Muscle of arm (tissue), 1 donor: ENCODE measurements at regions not wholly inside any gene's neighbourhood (a gene's known extent, or its start where the extent isn't known, plus 50 kb on each side); places are given as distances from the start of the nearest gene placed in this dataset.

Experiments used
- DNase-seq: peaks from one replicate; pipeline ENCODE4 v3.0.0-alpha.2; 2013

- peak; percentile 87 for DNase-seq
These were observed 151.3 kb downstream of the GAS1 start for GRCh38 chr9:86795823-86796553.

DNA sequence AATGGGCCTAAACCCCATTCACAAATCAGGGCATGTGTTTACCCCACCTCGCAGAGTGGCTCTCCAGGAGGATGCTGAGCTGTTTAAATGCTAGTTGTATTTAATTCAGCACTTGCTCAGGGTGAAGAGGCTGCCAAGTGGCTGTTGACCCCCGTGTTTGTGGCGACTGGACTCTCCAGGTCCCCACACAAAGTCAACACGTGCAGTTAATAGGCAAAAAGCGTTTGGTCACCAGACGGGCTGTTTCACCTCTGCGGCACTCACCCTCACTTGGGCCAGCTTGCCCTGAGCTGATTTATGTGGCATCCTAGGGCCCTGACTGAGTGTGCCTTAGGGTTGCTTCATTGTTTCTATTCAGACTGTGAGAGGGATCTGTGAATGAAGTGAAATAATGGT is 152.3 kb downstream of the GAS1 start:
- no peak for DNase-seq

GRCh38 chr9:86794391-86795046 is 152.8 kb downstream of the GAS1 start:
- DNase-seq: peak; percentile 89

- DNase-seq: no peak
These were observed 155.2 kb downstream of the GAS1 start for GRCh38 chr9:86792136-86792535.

DNA sequence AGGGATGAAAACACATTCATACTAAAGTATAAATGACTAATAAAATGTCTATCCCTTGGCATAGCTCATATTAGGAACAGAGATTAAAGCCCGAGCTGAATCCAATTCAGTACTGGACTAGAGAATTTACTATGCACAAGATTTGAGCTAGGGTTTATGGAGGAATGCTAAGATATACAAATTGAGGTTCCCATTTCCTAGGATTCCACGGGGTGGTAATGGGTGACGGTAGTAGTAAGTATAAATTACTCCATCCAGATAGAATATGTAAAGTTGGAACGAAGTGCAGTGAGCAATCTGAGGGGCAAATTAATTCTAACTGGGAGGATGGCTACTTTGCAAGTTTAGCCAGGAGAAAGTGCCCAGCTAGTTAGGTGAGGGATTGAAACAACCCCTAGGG is 156.5 kb downstream of the GAS1 start:
- no peak for DNase-seq

DNA sequence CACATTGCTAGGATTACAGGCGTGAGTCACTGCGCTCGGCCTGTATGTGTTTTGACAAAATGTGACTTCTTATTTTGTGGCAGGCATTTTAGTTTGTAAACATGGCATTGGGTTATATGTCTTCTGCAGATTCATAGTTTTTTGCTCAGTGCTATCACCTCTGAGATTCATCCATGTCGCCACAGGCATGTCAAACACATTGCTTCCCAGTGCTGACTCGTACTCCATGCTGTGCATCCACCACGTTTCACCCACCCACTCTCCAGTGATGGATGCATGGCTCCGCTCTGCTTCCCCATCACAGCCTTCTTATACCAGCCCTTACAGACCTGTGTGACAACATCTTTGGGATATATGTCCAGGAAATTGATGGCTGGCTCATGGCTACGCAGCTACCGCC is 158.8 kb downstream of the GAS1 start:
- no peak for DNase-seq

DNA sequence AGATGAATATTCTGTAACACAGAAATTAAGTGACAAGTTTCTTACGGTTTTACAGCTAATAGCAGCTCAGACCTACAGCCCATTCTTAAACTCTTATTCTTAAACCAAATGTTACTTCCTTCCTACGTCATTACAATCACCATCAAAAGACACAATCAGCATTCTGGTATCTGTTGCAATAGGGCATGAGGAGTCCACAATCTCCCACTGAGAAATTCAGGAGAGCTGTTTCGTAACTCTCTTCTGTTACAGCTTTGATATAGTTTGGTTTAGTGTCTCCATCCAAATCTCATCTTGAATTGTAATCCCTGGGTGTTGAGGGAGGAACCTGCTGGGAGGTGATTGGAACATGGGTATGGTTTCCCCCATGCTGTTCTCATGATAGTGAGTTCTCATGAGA is 163.4 kb downstream of the GAS1 start:
- no peak for DNase-seq

- DNase-seq: no peak
These were observed 164.5 kb downstream of the GAS1 start for GRCh38 chr9:86782831-86783230.

GRCh38 chr9:86778761-86779160 is 168.5 kb downstream of the GAS1 start:
- no peak for DNase-seq

DNA sequence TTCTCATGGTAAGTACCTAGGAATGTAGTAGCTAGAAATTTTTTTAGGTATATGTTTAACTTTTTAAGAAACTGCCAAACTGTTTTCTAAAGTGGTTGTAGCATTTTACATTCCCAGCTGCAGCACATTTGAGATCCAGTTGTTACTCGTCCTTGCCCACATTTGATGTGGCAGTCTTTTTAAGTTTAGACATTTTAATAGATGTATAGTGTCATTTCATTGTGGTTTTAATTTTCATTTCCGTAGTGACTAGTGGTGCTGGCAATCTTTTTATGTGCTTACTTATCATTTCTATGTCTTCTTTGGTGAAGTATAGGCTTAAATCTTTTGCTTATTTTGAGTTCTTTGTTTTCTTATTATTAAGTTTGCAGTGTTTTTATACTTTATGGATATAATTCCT is 171.6 kb downstream of the GAS1 start:
- no peak for DNase-seq

GRCh38 chr9:86774116-86774515 is 173.2 kb downstream of the GAS1 start:
- peak; percentile 31 for DNase-seq

DNA sequence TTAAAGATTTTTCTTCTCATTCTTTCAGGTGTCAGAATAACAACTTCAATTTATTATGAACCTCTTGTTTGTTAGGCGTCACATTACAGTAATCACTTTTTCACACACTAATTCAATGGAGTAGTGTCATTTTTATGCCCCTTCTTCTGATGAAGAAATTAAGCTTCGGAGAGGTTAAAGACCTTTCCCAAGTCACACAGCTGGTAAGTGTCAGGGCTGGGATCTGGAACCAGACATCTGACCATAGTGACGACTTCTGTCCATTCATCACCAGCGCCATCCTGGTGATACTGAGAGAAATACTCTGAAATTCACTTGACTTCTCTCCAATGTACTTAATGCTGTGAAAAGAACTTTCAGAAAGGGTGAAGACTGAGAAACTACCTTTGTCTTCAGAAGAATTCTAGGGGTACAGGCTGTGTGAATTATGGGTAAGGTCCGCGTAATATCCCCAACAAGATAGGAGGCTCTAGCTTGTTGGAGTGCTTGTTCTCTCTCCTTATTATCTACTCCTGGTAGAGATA is 173.8 kb downstream of the GAS1 start:
- peak; percentile 19 for DNase-seq

GRCh38 chr9:86772635-86772993 is 174.7 kb downstream of the GAS1 start:
- DNase-seq: peak; percentile 79

DNA sequence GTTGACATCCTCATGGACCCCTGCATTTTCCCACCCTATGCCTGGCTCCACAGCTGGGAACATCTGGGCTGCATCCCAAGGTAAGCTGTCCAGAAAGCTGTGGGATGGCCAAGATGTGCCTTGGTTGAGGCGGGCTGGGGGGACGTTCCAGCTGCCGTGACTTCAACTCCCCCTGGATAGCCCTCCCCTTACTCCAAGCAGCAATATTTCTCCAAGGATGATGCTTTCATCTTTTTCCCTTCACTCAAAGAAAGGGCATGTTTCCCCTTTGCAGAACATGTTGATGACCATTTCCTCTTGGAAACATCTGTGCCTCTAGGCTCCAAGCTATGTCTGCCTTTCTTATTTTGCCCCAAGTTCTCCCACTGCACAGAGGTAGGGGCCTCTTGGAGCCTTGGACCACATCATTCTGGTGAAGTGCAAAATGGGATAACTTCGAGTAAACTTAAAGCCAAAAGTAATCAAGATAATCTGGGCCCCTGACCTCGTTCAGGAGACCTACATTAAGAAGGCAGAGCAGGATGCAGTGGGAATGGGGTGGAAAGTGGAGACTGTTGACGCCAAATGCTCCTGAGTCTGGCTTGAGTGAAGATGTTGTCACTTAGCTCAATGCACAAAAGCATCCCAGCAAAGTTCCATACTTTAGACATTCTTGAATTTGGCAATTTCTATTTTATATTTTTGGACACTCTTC is 175.2 kb downstream of the GAS1 start:
- peak; percentile 82 for DNase-seq

DNA sequence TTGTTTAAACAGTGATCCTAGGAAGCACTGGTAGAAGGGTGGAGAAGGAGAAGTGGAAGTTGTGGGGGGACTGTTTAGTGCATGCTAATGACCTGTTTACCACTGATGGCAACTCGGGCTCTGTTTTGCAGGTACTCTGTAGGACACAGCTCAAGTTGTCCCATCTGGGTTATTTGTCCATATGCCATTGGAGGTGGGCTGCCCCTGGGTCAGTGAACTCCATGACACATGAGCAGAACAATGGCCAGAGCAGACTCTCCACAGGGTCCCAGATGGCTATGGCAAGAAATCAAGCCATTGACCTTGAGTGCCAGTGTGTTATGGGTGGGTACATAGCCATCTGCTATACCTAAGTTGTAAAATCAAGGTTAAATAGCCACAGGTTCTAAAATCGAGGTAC is 175.9 kb downstream of the GAS1 start:
- DNase-seq: no peak

- no peak for DNase-seq
These were observed 178.6 kb downstream of the GAS1 start for GRCh38 chr9:86768709-86769108.

DNA sequence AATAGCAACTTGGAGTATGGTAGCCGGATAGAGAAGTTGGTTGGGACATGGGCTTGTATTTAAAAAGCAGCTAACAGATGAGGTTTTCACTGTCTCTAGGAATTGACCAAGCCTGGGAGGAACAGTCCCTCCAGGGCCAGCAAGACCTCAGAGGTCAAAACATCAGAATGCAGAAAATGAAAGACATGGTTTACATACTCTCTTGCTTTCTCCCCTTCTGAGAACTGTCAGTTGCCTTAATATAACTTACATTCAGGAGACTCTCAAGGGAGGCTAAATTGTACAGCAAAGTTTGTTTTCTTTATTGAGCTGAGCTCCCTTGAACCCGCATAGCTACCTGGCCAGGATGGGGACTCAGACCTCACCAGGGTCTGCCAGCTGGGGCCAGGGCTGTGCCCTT is 179.3 kb downstream of the GAS1 start:
- DNase-seq: no peak

DNA sequence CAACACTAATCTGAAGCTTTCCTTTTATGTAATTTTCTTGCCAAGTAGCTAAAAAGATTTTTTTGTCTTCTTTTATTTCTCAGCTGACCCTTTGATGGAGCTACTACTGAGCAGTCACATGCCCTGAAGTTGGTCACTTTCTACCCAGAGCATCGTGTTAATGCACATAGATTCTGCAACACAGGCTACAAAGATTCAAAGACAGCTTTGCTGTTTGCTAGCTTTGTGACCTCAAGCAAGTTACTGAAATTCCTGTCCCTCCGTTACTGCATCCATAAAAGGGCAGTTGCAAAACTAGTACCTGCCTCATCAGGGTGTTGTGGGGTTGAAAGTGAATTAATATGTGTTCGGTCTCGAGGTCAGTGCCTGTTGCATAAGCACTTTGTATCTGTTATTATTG is 179.9 kb downstream of the GAS1 start:
- DNase-seq: no peak

- no peak for DNase-seq
These were observed 180.4 kb downstream of the GAS1 start for GRCh38 chr9:86766912-86767311.

DNA sequence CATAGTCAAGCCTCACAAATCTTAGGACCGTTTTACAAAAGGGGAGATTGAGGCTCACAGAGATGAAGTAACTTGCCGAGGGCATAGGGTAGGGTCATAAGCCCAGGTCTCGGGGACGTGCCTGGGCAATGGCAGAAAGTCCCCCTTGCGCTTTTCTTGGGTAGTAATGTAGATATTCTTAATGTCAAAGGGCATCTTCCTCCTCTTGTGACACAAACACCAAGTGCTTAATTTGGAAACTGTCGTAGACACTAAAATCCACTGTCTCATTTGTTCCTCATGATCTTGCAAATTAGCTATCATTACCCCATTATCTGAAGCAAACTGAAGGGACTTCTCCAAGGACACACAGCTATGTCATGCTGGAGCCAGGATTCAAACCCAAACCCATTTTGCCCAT is 180.8 kb downstream of the GAS1 start:
- DNase-seq: no peak

DNA sequence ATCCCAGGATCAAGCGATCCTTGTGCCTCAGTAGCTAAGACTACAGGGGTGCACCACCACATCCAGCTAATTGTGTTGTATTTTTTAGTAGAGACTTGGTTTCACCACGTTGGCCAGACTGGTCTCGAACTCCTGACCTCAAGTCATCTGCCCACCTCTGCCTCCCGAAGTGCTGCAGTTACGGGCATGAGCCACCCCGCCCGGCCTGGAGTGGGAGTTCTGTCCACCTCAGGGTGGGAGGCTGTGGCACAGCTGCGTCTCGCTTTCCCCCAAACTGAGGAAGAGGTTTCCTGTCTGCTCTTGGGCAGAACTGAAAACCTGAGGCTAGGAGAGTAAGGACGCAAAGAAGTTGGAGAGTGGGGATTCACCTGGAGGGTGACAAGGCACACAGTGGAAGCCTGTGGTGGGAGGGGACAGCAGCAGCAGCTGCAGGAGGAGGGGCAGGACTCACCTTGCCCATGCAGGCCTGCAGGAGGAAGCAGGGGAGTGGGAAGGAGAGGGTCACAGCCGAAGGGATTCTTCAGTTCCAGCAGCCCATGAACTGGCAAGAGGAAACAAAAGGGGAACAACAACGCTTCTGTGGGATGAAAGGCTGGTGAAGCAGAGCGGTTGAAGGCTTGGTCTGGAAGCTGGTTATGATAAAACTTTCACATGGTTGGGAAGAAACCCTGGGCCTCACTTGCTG is 181.4 kb downstream of the GAS1 start:
- no peak for DNase-seq

DNA sequence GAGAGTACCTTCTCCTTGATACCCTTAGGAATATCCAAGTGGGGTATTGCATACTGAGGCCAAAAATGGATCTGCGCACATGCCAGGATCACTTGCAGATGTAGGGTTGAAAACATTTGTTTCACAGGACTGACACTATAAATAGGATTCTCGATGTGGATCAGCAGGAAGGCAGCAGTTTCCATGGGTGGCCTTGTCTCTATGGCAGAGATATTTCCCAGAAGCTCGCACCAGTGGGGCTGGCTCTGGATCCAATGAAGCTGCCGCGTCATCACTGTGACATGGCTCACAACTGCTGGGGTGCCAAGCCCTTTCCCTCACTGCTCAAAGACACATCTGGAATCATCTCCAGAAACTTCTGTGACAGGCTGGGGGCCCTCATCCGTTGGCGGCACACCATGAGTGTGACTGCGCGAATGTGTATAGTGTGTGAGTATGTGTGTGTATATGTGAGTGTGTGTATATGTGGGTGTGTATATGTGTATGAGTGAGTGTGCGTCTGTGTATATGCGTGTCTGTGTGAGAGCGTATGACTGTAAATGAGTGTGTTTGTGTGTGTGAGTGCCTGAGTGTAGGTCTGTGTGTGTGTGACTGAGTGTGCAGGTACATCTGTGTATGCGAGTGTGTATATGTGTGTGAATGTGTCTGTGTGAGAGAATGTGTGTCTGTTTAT is 182.5 kb downstream of the GAS1 start:
- DNase-seq: no peak
